ENCODE measurements at regions not wholly inside any gene's neighbourhood (a gene's known extent, or its start where the extent isn't known, plus 50 kb on each side); places are given as distances from the start of the nearest gene placed in this dataset.

DNA sequence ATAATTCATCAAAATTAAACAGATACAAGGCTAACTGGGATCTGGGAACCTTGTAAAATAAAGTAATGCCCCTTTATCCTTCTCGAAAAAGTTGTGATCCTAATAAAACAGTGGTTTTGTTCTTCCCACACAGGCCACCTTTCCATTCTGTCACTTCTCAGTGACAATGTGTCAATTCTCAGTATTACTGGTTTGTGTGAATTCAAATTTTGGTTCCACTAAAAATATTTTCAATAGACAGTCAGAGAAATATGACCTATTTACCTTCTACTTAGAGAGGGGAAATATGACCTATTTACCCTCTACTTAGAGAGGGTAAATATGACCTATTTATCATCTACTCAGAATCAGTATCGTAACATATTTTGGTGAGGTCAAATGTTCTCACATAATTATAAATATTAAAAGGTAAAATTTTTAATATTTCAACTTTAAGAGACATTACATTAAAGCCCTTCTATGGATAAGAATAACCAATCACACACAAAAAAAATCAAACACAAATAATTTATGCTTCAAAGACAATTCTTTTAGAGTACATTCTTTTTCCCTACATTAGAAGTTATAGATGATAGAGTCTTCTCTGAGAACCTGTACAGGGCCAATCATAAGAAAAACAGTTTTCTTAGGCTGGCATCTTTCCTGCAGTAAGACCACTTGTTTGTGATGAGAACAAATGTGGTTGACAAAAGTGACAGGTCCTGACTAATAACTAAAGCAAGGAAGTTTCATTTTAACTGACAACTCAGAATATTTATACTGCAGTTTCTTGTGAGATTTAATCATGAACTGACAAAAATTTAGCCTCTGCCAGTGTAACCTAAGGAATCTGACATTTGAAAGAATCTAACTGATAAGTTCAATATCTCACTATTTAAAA, 323.3 kb downstream of the DIPK2A start:
- Histone ChIP-seq H2AK5ac (ENCODE audit: low read length, severe bottlenecking) (no peak overlapping the region), H3K4me3 (ENCODE audit: insufficient read depth in 1 of 2, low read depth in 1 of 2, low read length in 2 of 2) (no peak overlapping the region), H4K8ac (ENCODE audit: low read length) (no peak overlapping the region), H3K27me3 (ENCODE audit: control insufficient read depth in 1 of 2, insufficient read depth in 1 of 2, low read length in 2 of 2) (no peaks in the 10 kb centered on the region), H3K9ac (ENCODE audit: low read length) (no peak overlapping the region), H2AFZ (ENCODE audit: low read depth, low read length) (no peak overlapping the region), H2BK5ac (ENCODE audit: low read depth, low read length, poor library complexity, severe bottlenecking) (no peak overlapping the region), H2BK12ac (ENCODE audit: low read length in 2 of 2) (no peak overlapping the region), H3K9me3 (ENCODE audit: control insufficient read depth, low read length) (peaks cover 8% of the 10 kb centered on the region), H3K18ac (ENCODE audit: low read depth in 1 of 2, low read length in 2 of 2) (no peak overlapping the region), H3K14ac (ENCODE audit: low read length in 2 of 2) (no peak overlapping the region), H4K91ac (ENCODE audit: low read length) (no peak overlapping the region), H3K79me1 (replicated peaks; ENCODE audit: low read length, poor library complexity, severe bottlenecking) (no peaks in the 10 kb centered on the region), H3K4ac (ENCODE audit: low read depth in 1 of 2, low read length in 2 of 2) (no peak overlapping the region), H3K4me2 (ENCODE audit: low read length, poor library complexity, severe bottlenecking) (no peak overlapping the region), H3K27ac (ENCODE audit: low read length, poor library complexity, severe bottlenecking) (no peak overlapping the region), H2BK15ac (ENCODE audit: low read depth, poor library complexity, severe bottlenecking) (no peak overlapping the region), H3K23ac (ENCODE audit: low read length in 2 of 2) (no peak overlapping the region), H2BK120ac (ENCODE audit: low read depth, low read length) (no peak overlapping the region), H3K36me3 (ENCODE audit: control insufficient read depth in 1 of 2, insufficient read depth in 2 of 2, low read depth in 1 of 2, low read length in 2 of 2) (no peaks in the 10 kb centered on the region), H3K4me1 (ENCODE audit: control insufficient read depth, insufficient read depth, low read depth, low read length) (no peaks in the 10 kb centered on the region)
- no peak for DNase-seq
- WGBS, result 83% methylated on average over 1 of the region's 2 CpGs

DNA sequence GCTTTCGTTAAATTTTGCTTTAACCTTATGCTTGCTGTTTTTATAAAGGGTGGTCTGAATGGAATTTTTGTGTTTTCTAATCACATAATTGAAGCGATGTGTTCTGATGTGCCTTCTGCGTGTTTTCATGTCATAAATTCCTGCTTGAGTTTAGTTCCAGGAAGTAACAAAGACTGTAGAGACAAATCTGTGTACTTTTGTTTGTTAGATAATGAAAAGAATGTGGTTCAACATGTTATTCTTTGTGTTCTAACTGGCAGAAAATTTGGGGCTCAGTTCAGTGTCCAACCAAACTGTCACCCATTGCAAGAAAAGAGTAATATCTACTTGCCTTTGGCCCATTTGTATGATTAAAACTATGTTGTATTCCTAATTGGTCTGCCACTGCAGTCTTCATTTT, 324.0 kb downstream of the DIPK2A start:
- Histone ChIP-seq H4K8ac (ENCODE audit: low read length) (no peak overlapping the region), H3K23ac (ENCODE audit: low read length in 2 of 2) (no peak overlapping the region), H3K18ac (ENCODE audit: low read depth in 1 of 2, low read length in 2 of 2) (no peak overlapping the region), H3K36me3 (ENCODE audit: control insufficient read depth in 1 of 2, insufficient read depth in 2 of 2, low read depth in 1 of 2, low read length in 2 of 2) (no peaks in the 10 kb centered on the region), H3K14ac (ENCODE audit: low read length in 2 of 2) (no peak overlapping the region), H2BK5ac (ENCODE audit: low read depth, low read length, poor library complexity, severe bottlenecking) (no peak overlapping the region), H3K4me1 (ENCODE audit: control insufficient read depth, insufficient read depth, low read depth, low read length) (no peaks in the 10 kb centered on the region), H3K79me1 (replicated peaks; ENCODE audit: low read length, poor library complexity, severe bottlenecking) (no peaks in the 10 kb centered on the region), H3K27me3 (ENCODE audit: control insufficient read depth in 1 of 2, insufficient read depth in 1 of 2, low read length in 2 of 2) (no peaks in the 10 kb centered on the region), H2BK120ac (ENCODE audit: low read depth, low read length) (no peak overlapping the region), H2AK5ac (ENCODE audit: low read length, severe bottlenecking) (no peak overlapping the region), H3K9ac (ENCODE audit: low read length) (no peak overlapping the region), H3K4me3 (ENCODE audit: insufficient read depth in 1 of 2, low read depth in 1 of 2, low read length in 2 of 2) (no peak overlapping the region), H2BK15ac (ENCODE audit: low read depth, poor library complexity, severe bottlenecking) (no peak overlapping the region), H3K27ac (ENCODE audit: low read length, poor library complexity, severe bottlenecking) (no peak overlapping the region), H4K91ac (ENCODE audit: low read length) (no peak overlapping the region), H3K4ac (ENCODE audit: low read depth in 1 of 2, low read length in 2 of 2) (no peak overlapping the region), H2BK12ac (ENCODE audit: low read length in 2 of 2) (no peak overlapping the region), H3K4me2 (ENCODE audit: low read length, poor library complexity, severe bottlenecking) (no peak overlapping the region), H3K9me3 (ENCODE audit: control insufficient read depth, low read length) (peaks cover 8% of the 10 kb centered on the region), H2AFZ (ENCODE audit: low read depth, low read length) (no peak overlapping the region)
- DNase-seq, result no peak
- 81% methylated on average over 3 of the region's 3 CpGs for WGBS

- Histone ChIP-seq H3K27ac (ENCODE audit: low read length, poor library complexity, severe bottlenecking) (no peak overlapping the region), H3K4me1 (ENCODE audit: control insufficient read depth, insufficient read depth, low read depth, low read length) (no peaks in the 10 kb centered on the region), H2BK120ac (ENCODE audit: low read depth, low read length) (no peak overlapping the region), H3K23ac (ENCODE audit: low read length in 2 of 2) (no peak overlapping the region), H3K79me1 (replicated peaks; ENCODE audit: low read length, poor library complexity, severe bottlenecking) (no peaks in the 10 kb centered on the region), H4K91ac (ENCODE audit: low read length) (no peak overlapping the region), H3K4me3 (ENCODE audit: insufficient read depth in 1 of 2, low read depth in 1 of 2, low read length in 2 of 2) (no peak overlapping the region), H3K4me2 (ENCODE audit: low read length, poor library complexity, severe bottlenecking) (no peak overlapping the region), H3K4ac (ENCODE audit: low read depth in 1 of 2, low read length in 2 of 2) (no peak overlapping the region), H3K27me3 (ENCODE audit: control insufficient read depth in 1 of 2, insufficient read depth in 1 of 2, low read length in 2 of 2) (no peaks in the 10 kb centered on the region), H3K18ac (ENCODE audit: low read depth in 1 of 2, low read length in 2 of 2) (no peak overlapping the region), H4K8ac (ENCODE audit: low read length) (no peak overlapping the region), H2BK15ac (ENCODE audit: low read depth, poor library complexity, severe bottlenecking) (no peak overlapping the region), H3K14ac (ENCODE audit: low read length in 2 of 2) (no peak overlapping the region), H2AFZ (ENCODE audit: low read depth, low read length) (no peak overlapping the region), H2BK12ac (ENCODE audit: low read length in 2 of 2) (no peak overlapping the region), H2AK5ac (ENCODE audit: low read length, severe bottlenecking) (no peak overlapping the region), H3K9me3 (ENCODE audit: control insufficient read depth, low read length) (peaks cover 12% of the 10 kb centered on the region), H3K36me3 (ENCODE audit: control insufficient read depth in 1 of 2, insufficient read depth in 2 of 2, low read depth in 1 of 2, low read length in 2 of 2) (no peaks in the 10 kb centered on the region), H2BK5ac (ENCODE audit: low read depth, low read length, poor library complexity, severe bottlenecking) (no peak overlapping the region), H3K9ac (ENCODE audit: low read length) (no peak overlapping the region)
- no peak for DNase-seq
Measured at GRCh38 chr3:144296808-144297207, 325.2 kb downstream of the DIPK2A start.

GRCh38 chr3:144301863-144302262, 330.2 kb downstream of the DIPK2A start:
- H3K36me3 ChIP-seq (ENCODE audit: control insufficient read depth in 1 of 2, insufficient read depth in 2 of 2, low read depth in 1 of 2, low read length in 2 of 2), result no peaks in the 10 kb centered on the region
- no peak overlapping the region for H3K9ac ChIP-seq (ENCODE audit: low read length)
- no peak overlapping the region for H4K8ac ChIP-seq (ENCODE audit: low read length)
- no peak overlapping the region for H2BK15ac ChIP-seq (ENCODE audit: low read depth, poor library complexity, severe bottlenecking)
- H3K79me1 ChIP-seq (replicated peaks; ENCODE audit: low read length, poor library complexity, severe bottlenecking), result no peaks in the 10 kb centered on the region
- H2AFZ ChIP-seq (ENCODE audit: low read depth, low read length), result no peak overlapping the region
- DNase-seq, result no peak
- no peak overlapping the region for H2AK5ac ChIP-seq (ENCODE audit: low read length, severe bottlenecking)
- no CpG with 5 or more reads among the region's 1 CpG for WGBS
- H3K18ac ChIP-seq (ENCODE audit: low read depth in 1 of 2, low read length in 2 of 2), result no peak overlapping the region
- H4K91ac ChIP-seq (ENCODE audit: low read length), result no peak overlapping the region
- H3K23ac ChIP-seq (ENCODE audit: low read length in 2 of 2), result no peak overlapping the region
- no peak overlapping the region for H2BK5ac ChIP-seq (ENCODE audit: low read depth, low read length, poor library complexity, severe bottlenecking)
- no peak overlapping the region for H3K14ac ChIP-seq (ENCODE audit: low read length in 2 of 2)
- H3K4me1 ChIP-seq (ENCODE audit: control insufficient read depth, insufficient read depth, low read depth, low read length), result no peaks in the 10 kb centered on the region
- no peak overlapping the region for H3K4me2 ChIP-seq (ENCODE audit: low read length, poor library complexity, severe bottlenecking)
- H3K9me3 ChIP-seq (ENCODE audit: control insufficient read depth, low read length), result peaks cover 21% of the 10 kb centered on the region
- no peak overlapping the region for H3K27ac ChIP-seq (ENCODE audit: low read length, poor library complexity, severe bottlenecking)
- H3K4ac ChIP-seq (ENCODE audit: low read depth in 1 of 2, low read length in 2 of 2), result no peak overlapping the region
- no peak overlapping the region for H2BK12ac ChIP-seq (ENCODE audit: low read length in 2 of 2)
- H2BK120ac ChIP-seq (ENCODE audit: low read depth, low read length), result no peak overlapping the region
- H3K4me3 ChIP-seq (ENCODE audit: insufficient read depth in 1 of 2, low read depth in 1 of 2, low read length in 2 of 2), result no peak overlapping the region
- no peaks in the 10 kb centered on the region for H3K27me3 ChIP-seq (ENCODE audit: control insufficient read depth in 1 of 2, insufficient read depth in 1 of 2, low read length in 2 of 2)
